ENCODE measurements at regions not wholly inside any gene's neighbourhood (a gene's known extent, or its start where the extent isn't known, plus 50 kb on each side); places are given as distances from the start of the nearest gene placed in this dataset.
A peak's percentile ranks its signal among the peaks of the same experiment; 100 is the strongest.

DNA sequence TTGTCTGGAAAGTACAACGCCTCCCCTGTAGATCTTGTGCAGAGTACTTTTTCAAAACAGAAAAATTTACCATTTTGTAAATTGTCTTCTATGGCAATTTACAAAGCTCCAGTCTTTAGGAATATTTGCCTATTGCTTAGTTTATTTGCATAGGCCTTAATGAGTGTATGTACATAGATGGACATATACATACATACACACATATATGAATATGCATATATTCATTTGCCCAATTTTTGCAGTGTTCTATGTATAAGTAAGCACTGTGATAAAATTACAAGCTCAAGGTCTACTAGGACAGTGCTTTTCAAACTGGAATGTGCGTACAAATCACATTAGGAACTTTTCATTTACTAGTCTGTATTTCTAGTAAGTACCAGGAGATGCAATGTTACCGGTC is 301.3 kb upstream of the SMARCA2 start:
- DNase-seq: no peak

GRCh38 chr9:1717882-1718281 is 297.3 kb upstream of the SMARCA2 start:
- no peak for DNase-seq

GRCh38 chr9:1718836-1719235 is 296.3 kb upstream of the SMARCA2 start:
- no peak for DNase-seq

- DNase-seq: no peak
These were observed 294.0 kb upstream of the SMARCA2 start for GRCh38 chr9:1721196-1721595.

- DNase-seq: no peak
These were observed 292.7 kb upstream of the SMARCA2 start for GRCh38 chr9:1722404-1722803.

DNA sequence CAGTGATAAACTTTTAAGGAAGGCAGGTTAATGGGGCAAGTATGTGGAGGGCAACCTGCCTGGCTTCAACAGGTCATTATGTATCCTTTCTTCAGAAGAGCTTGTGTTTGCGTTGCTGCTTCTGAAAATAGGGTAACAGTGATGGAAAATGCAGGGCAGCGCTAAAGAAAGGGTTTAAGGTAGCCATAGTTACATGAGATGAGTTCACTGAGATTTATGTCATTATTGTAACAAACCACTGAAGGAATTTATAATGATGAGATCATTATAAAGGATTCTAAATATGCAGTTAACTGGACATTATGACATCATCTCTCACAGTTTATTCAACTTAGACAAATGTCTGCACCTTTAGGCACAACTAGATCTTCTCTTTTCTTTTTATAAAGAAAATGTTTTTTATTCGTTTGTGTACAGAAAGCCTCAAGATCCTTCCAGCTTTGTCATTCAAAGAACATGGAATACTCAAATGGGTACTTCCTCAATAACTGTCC is 291.6 kb upstream of the SMARCA2 start:
- no peak for DNase-seq

DNA sequence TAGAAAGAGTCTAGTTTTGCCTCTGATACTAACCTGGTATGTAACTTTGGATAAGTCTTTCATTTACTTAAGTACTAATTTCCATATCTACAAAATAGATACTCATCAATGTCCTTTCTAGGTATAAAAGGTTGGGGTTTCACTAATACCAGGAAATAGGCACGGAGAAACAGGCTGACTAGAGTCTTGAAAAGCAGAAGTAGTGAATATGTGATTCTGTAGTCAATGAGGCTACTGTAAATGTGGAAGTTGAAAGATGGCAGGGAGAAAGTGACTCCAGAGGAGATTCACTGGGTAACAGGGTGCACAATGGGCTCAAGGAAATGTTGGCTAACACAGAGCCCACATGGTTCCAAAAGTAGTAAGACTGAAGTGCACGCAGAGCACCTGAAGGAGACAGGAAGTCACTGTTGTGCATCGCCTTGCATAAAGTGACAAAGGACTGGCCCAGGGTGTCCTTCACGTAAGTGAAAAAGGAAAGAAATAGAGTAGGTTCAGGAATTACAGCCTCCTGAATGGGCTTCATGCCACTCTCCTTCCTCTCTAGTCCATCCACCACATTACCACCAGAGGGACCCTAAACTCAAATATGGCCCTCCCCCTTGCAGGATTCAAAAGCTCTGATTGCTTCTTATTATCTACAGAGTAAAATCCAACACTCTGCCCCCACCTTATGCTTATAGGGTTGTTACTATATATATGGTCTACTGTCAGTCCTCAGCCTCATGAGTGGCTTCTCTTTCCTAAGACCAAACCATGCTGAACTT is 288.0 kb upstream of the SMARCA2 start:
- DNase-seq: peak in 1 of 2 experiments; percentile 16

GRCh38 chr9:1729631-1730030 is 285.5 kb upstream of the SMARCA2 start:
- DNase-seq: no peak

DNA sequence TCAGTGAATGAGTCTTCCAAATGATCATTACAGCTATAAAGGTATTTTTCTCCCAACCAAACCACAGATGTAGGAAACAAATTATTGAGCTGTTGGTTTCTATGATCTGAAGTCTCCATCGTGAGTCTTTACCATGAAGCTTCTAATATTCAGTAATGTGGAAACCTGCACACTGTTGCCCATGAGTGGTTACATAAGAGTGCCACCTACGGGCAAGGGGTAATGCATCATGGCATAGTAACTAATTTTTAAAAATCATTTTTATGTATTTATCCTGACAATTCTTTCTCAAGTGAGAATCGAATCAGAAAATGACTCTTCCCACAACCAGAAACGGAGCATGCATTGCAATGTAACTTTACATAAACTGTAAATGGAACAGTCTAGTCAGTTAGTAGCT is 282.5 kb upstream of the SMARCA2 start:
- DNase-seq: no peak

DNA sequence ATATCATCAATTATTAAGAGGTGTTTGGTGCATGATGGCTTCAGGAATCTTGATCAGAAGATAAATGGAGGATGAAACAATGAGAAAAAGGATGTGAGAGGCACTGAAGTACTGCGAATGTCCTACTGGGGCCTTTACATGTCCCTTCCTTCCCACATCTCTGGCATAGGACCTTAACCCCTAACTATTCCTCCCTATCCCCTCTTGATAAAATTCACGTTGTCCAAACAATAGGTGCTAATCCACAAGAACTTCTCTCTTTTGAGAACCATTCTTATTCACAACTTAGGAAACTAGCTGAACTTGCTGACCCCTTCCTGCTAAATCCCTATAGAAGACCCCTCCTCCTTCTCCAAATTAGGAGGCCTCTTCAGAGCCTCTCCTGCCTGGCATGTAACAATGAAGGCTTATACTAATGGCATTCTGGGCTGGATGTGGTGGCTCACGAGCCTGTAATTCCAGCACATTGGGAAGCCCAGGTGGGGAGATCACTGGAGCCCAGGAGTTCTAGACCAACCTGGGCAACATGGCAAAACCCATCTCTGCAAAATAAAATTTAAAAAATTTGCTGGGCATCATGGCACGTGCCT is 276.5 kb upstream of the SMARCA2 start:
- DNase-seq: no peak

- no peak for DNase-seq
These were observed 271.8 kb upstream of the SMARCA2 start for GRCh38 chr9:1743121-1743960.

GRCh38 chr9:1745980-1746379 is 269.2 kb upstream of the SMARCA2 start:
- no peak for DNase-seq

DNA sequence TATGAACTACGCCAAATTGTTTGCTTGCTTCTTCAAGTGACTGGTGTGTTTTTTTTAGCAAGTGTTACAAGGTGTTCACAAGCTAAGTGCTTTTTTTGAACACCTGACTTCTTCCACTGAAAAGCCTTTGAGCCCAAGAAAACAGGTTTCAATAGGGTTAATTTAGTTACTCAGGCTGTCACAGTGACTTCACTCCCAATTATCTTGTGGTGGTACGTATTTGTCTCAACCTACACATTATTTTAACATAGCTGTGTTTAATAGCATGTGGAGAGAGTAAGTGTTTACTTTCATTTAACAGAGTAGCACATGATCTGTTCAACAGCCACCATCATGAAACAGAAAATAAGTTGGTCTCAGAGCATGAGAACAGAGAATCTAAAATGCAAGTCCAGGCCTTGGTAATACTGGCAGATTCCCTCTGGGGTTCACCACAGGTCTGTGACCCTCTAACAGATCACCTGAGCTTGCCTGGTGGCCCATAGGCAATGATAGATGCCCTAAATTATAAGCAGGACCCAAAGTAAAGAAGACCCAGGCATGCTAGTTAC is 267.7 kb upstream of the SMARCA2 start:
- no peak for DNase-seq

DNA sequence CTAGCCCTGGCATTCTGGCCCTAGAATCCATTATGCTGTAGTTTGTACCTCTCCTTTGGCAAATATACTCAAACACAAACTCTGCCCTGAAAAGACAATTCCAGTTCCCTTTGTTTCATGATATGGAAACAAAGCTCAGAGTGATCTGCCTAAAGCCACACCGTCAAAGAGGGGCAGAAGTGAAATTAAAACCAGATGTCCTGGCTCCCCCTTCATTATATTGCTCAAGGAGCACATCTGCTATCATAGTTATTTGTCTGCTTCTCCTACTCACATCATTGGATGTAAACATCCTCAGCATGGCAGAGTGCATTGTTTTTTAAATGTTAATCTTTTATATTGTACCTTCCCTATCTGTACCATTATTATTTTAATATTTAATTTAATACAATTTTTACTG is 266.7 kb upstream of the SMARCA2 start:
- DNase-seq: no peak

GRCh38 chr9:1757186-1757585 is 258.0 kb upstream of the SMARCA2 start:
- no peak for DNase-seq

GRCh38 chr9:1759009-1759408 is 256.1 kb upstream of the SMARCA2 start:
- no peak for DNase-seq

GRCh38 chr9:1759771-1760300 is 255.3 kb upstream of the SMARCA2 start:
- no peak for DNase-seq

DNA sequence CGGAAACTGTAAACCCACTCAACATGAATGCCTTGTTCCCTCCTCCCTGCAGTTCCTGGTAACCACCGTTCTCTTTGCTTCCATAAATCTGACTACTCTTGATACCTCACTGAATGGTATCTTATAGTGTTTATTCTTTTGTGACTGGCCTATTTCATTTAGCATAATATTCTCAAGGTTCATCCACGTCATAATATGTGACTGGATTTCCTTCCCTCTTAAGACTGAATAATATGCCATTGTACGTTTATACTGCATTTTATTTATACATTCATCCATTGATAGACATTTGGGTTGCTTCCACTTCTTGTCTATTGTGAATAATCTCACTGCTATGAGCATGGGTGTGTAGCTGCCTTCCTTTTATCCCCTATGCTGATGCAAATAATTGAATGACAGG is 253.3 kb upstream of the SMARCA2 start:
- DNase-seq: no peak

- DNase-seq: no peak
These were observed 249.1 kb upstream of the SMARCA2 start for GRCh38 chr9:1766042-1766441.

DNA sequence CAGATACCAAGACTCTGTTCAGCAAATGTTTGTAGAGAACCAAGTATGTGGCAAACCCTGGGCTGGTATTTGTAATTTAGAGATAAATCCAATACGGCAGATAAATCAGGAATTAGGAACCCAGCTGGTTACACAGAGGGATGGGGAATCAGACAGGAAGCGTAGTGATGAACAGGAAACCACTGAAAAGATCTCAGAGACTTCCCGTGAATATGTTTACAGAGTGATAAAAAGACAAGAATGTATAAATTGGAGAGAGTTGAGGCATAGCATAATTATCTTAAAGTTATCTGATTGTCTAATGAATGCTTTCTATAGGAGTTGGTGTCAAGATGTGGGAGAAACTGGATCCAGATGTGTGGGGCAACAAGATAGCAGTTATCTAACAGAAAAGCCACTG is 246.6 kb upstream of the SMARCA2 start:
- DNase-seq: no peak

DNA sequence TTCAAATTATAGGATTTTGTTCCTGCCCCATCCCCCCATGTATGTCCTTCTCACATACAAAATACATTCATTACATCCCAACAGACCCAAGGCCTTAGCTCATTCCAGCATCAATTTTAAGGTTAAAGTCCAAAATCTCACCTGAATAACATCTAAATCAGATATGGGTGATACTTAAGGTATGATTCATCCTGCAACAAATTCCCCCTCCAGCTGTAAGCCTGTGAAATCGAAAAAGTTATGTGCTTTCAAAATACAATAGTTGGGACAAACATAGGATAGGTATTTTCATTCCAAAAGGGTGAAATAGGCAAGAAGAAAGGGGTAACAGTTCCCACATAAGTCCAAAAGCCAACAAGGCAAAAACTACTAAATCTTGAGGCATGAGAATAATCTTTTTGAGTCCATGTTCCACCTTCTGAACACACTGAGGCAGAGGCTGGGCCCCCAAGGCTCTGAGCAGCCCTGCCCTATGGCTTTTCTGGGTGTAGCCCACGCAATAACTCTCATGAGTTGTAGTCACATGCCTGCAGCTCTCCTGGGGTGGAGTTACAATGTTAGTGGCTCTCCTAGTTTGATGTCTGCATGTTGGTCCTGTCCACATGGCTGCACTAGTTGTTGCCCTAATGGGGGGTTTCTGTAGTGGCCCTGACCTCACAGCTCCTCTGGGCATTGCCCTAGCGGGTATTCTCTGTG is 243.9 kb upstream of the SMARCA2 start:
- DNase-seq: no peak

DNA sequence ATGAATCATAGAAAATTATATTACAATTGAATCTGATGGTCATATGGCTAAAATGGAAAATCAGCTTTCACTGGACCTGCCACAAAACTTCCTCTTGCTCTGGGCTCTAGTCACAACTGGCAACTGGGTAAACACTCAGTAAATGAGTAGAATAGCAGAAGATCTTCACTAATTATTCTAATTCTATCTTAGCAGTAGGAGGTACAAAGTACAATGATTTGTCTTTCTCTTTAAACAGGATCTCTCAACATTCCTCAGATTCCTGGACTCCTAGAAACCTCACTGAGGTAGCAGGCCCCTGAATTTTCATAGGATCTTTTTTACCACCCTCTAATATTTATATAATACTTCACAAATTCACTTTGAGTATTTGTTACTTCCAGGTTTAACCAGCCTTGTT is 239.9 kb upstream of the SMARCA2 start:
- no peak for DNase-seq

GRCh38 chr9:1776668-1777067 is 238.5 kb upstream of the SMARCA2 start:
- DNase-seq: no peak

Data from NCI-H1930 (cell line).